K562 (cell line): ENCODE measurements at regions not wholly inside any gene's neighbourhood (a gene's known extent, or its start where the extent isn't known, plus 50 kb on each side); places are given as distances from the start of the nearest gene placed in this dataset.

ENCODE experiments used
- ATAC-seq: fragments of 200-7000 bp; cut with Tn5 transposase; 3 replicates; pipeline ENCODE4 v1.9.1; 2020; ENCODE audit warnings: moderate library complexity
- BruUV-seq: library from RNA; stranded (reverse); fragments of 400-500 nt; replicated peaks from 2 replicates; lab custom pipeline; 2021; lab: Mats Ljungman, UMichigan
- CTCF ChIA-PET: fragments of 300-600 bp; formaldehyde crosslinking; extraction: SDS; loops from one replicate; lab custom pipeline; 2021; ENCODE audit warnings: low intra/inter-chr PET ratio; lab: Yijun Ruan, JAX
- POLR2A ChIA-PET: fragments of 300-600, 350-650 bp; sonication (Branson Sonifier 250); formaldehyde crosslinking; extraction: SDS; loops from one replicate; lab custom pipeline; 2021; ENCODE audit warnings: antibody characterized with exemption, inconsistent platforms; lab: Yijun Ruan, JAX
- DNase-seq, 4 experiments: peaks; one replicate each; pipeline versions ENCODE4 v3.0.0 to v3.0.0-alpha.2; 2011 to 2018; ENCODE audit warnings: low spot score in 3 of 4, mixed read lengths in 3 of 4; ENCODE audit errors: extremely low read depth in 1 of 4
- FAIRE-seq: peaks from 2 replicates; lab custom pipeline; 2011; peaks lifted over from hg19 to GRCh38; lab: Jason Lieb, UNC
- H2AFZ ChIP-seq: 2 replicates; pipeline ENCODE4 v1.6.0; 2011; ENCODE audit warnings: low read depth, low read length, control low read depth, inconsistent platforms
- H3K27ac ChIP-seq: fragments of 200-600 bp; 3 replicates; pipeline ENCODE4 v1.8.0; 2011; ENCODE audit warnings: low read depth, mild to moderate bottlenecking, control low read depth, inconsistent platforms, low read length, moderate library complexity, mixed read lengths; ENCODE audit errors: extremely low read depth
- H3K27me3 ChIP-seq, 2 experiments: fragments of 300-600 bp in 1 of 2; 2 replicates in 1 of 2; 3 replicates in 1 of 2; pipeline versions ENCODE4 v1.6.0 to v1.8.0; 2011; ENCODE audit warnings: inconsistent platforms in 2 of 2, low read length in 2 of 2, mild to moderate bottlenecking in 1 of 2, mixed read lengths in 1 of 2, moderate library complexity in 1 of 2; ENCODE audit not compliant: control insufficient read depth in 2 of 2, insufficient read depth in 2 of 2
- H3K36me3 ChIP-seq: fragments of 300-600 bp; 3 replicates; pipeline ENCODE4 v1.8.0; 2011; ENCODE audit warnings: mild to moderate bottlenecking, low read length, inconsistent platforms; ENCODE audit not compliant: control insufficient read depth, insufficient read depth
- H3K4me1 ChIP-seq, 2 experiments: fragments of 200-600 bp in 1 of 2; replicated peaks in 1 of 2; 2 replicates in 1 of 2; 3 replicates in 1 of 2; pipeline versions ENCODE4 v1.5.1 to v1.8.0; 2011; ENCODE audit warnings: inconsistent platforms in 2 of 2, low read length in 2 of 2, mild to moderate bottlenecking in 1 of 2, mixed read lengths in 1 of 2, moderate library complexity in 1 of 2; ENCODE audit not compliant: control insufficient read depth in 2 of 2, insufficient read depth in 2 of 2
- H3K4me2 ChIP-seq: 2 replicates; pipeline ENCODE4 v1.6.1; 2011; ENCODE audit warnings: low read length, control low read depth, inconsistent platforms, mixed read lengths; ENCODE audit not compliant: insufficient read depth
- H3K4me3 ChIP-seq: fragments of 200-600 bp; sonication (generic), shearing (Covaris generic); 2 replicates; pipeline ENCODE4 v1.5.1; 2016; ENCODE audit warnings: control low read depth, inconsistent platforms
- H3K79me2 ChIP-seq: fragments of 200-600 bp; 3 replicates; pipeline ENCODE4 v1.8.0; 2011; ENCODE audit warnings: low read length, inconsistent platforms; ENCODE audit not compliant: control insufficient read depth, insufficient read depth
- H3K9ac ChIP-seq, 2 experiments: 2 replicates each; pipeline versions ENCODE4 v1.6.0 to v1.6.1; 2011; ENCODE audit warnings: low read depth in 2 of 2, low read length in 2 of 2, control low read depth in 1 of 2, inconsistent platforms in 1 of 2, mild to moderate bottlenecking in 1 of 2, mixed read lengths in 1 of 2; ENCODE audit not compliant: insufficient read depth in 1 of 2
- H3K9me1 ChIP-seq: one replicate; pipeline ENCODE4 v1.6.0; 2011; ENCODE audit warnings: inconsistent platforms, mild to moderate bottlenecking, low read length, moderate library complexity; ENCODE audit not compliant: control insufficient read depth, insufficient read depth
- H3K9me3 ChIP-seq: replicated peaks from 2 replicates; pipeline ENCODE4 v1.5.1; 2011; ENCODE audit warnings: low read depth, low read length, inconsistent platforms; ENCODE audit not compliant: control insufficient read depth, insufficient read depth
- H4K20me1 ChIP-seq: replicated peaks from 2 replicates; pipeline ENCODE4 v1.6.1; 2011; ENCODE audit warnings: low read length, inconsistent platforms, mixed read lengths; ENCODE audit not compliant: control insufficient read depth, insufficient read depth
- ASH1L ChIP-seq: fragments of 450-650 bp; IDR thresholded peaks from 2 replicates; pipeline ENCODE4 v1.6.1; 2018; ENCODE audit warnings: borderline replicate concordance, mild to moderate bottlenecking, low read depth; ENCODE audit not compliant: partially characterized antibody
- CREBBP ChIP-seq: IDR thresholded peaks from one replicate; pipeline ENCODE4 v1.6.1; 2012; ENCODE audit warnings: low read depth, mild to moderate bottlenecking, control low read depth, inconsistent platforms, low read length
- E2F1 ChIP-seq: sonication (generic); formaldehyde crosslinking; IDR thresholded peaks from 2 replicates; pipeline ENCODE4 v1.8.1; 2023; ENCODE audit warnings: mild to moderate bottlenecking, missing genetic modification reagents, moderate library complexity
- HDAC1 ChIP-seq, 2 experiments: fragments of 450-650 bp; IDR thresholded peaks; 2 replicates each; pipeline ENCODE4 v1.6.1; 2016 to 2017; ENCODE audit warnings: inconsistent platforms in 1 of 2, mild to moderate bottlenecking in 1 of 2, moderate library complexity in 1 of 2
- HMBOX1 ChIP-seq: sonication (generic); IDR thresholded peaks from 2 replicates; pipeline ENCODE4 v1.6.1; 2016
- POLR2A ChIP-seq: fragments of 450-650 bp; conservative IDR thresholded peaks from 2 replicates; pipeline ENCODE4 v1.6.1; 2016
- SNAPC5 ChIP-seq: fragments of 250-450 bp; sonication (Bioruptor Pico); IDR thresholded peaks from 2 replicates; pipeline ENCODE4 v1.8.0; 2021; ENCODE audit warnings: moderate library complexity, mild to moderate bottlenecking, inconsistent platforms
- STAG1 ChIP-seq: sonication (generic); formaldehyde crosslinking; IDR thresholded peaks from 2 replicates; pipeline ENCODE4 v1.5.0; 2020; ENCODE audit warnings: missing genetic modification reagents, borderline replicate concordance
- THRA ChIP-seq: fragments of 450-650 bp; IDR thresholded peaks from 2 replicates; pipeline ENCODE4 v1.6.1; 2017; ENCODE audit warnings: mild to moderate bottlenecking, moderate library complexity
- ZBTB5 ChIP-seq: fragments of 450-650 bp; IDR thresholded peaks from 2 replicates; pipeline ENCODE4 v1.6.1; 2017; ENCODE audit warnings: antibody characterized with exemption
- ZNF444 ChIP-seq: fragments of 250-450 bp; sonication (Bioruptor Pico); IDR thresholded peaks from 2 replicates; pipeline ENCODE4 v1.4.0; 2020; ENCODE audit warnings: mild to moderate bottlenecking, moderate library complexity
- ZNF511 ChIP-seq: sonication (generic); formaldehyde crosslinking; IDR thresholded peaks from 2 replicates; pipeline ENCODE4 v1.8.0; 2022; ENCODE audit warnings: mild to moderate bottlenecking, missing genetic modification reagents
- ZNF639 ChIP-seq, 2 experiments: fragments of 200-800 bp in 1 of 2; sonication (Bioruptor generic) in 1 of 2; sonication (generic) in 1 of 2; formaldehyde crosslinking in 1 of 2; IDR thresholded peaks in 1 of 2; conservative IDR thresholded peaks in 1 of 2; 2 replicates each; pipeline versions ENCODE4 v1.5.0 to v1.6.1; 2016 to 2020; ENCODE audit warnings: missing compliant biosample characterization in 1 of 2, missing genetic modification characterization in 1 of 2, missing genetic modification reagents in 1 of 2
- ZNF785 ChIP-seq: fragments of 250-450 bp; sonication (Bioruptor Pico); IDR thresholded peaks from 2 replicates; pipeline ENCODE4 v1.4.0; 2020; ENCODE audit warnings: mild to moderate bottlenecking
- WGBS: fragments of 100-300 bp; shearing (Covaris generic); methylation state at CpG from one replicate; pipeline ENCODE4 v1.1.6; 2016; ENCODE audit warnings: low coverage, mixed read lengths; ENCODE audit not compliant: insufficient coverage; ENCODE audit errors: missing lambda C conversion rate; 5-methylcytosine and 5-hydroxymethylcytosine counted together
- in situ Hi-C: fragments of 300-500 bp; cut with MboI; formaldehyde crosslinking; loops from 4 replicates; pipeline ENCODE4 v1.15.0; 2018; ENCODE audit warnings: inconsistent platforms, mixed read lengths
- intact Hi-C: fragments of 100-400 bp; cut with micrococcal nuclease; formaldehyde crosslinking; loops from 2 replicates; pipeline ENCODE4 v1.14.2; 2022

- H3K4me2 ChIP-seq, result no peak overlapping the region
- H3K79me2 ChIP-seq, result no peaks in the 10 kb centered on the region
- CTCF ChIA-PET, result no interaction called here
- TF ChIP-seq STAG1 (CRISPR knock-in tag) (no peak), THRA (no peak), ZNF785 (CRISPR knock-in tag) (no peak), CREBBP (no peak), HMBOX1 (no peak), ZBTB5 (no peak), ASH1L (no peak), ZNF639 (CRISPR knock-in tag; conservative IDR thresholded peaks at IDR 0.05 in 1 of 2, IDR thresholded peaks at IDR 0.05 in 1 of 2) (no peak), HDAC1 (IDR thresholded peaks at IDR 0.05) (no peak), E2F1 (CRISPR knock-in tag) (no peak), POLR2A (no peak), ZNF444 (CRISPR knock-in tag) (no peak), ZNF511 (CRISPR knock-in tag) (no peak), SNAPC5 (CRISPR knock-in tag) (no peak)
- BruUV-seq, result no TSS peak
- no peak overlapping the region for H2AFZ ChIP-seq
- 0% methylated on average over 5 of the region's 5 CpGs for WGBS
- POLR2A ChIA-PET, result no interaction called here
- no peak overlapping the region for H3K9ac ChIP-seq
- no peaks in the 10 kb centered on the region for H3K9me1 ChIP-seq
- FAIRE-seq (no peak), ATAC-seq (peak; percentile 65), DNase-seq (no peak)
- H3K4me3 ChIP-seq, result no peak overlapping the region
- H3K36me3 ChIP-seq, result no peaks in the 10 kb centered on the region
- no peaks in the 10 kb centered on the region for H4K20me1 ChIP-seq
- H3K27ac ChIP-seq, result no peak overlapping the region
- in situ Hi-C loops, result no loop called here
- no peaks in the 10 kb centered on the region for H3K9me3 ChIP-seq
- H3K27me3 ChIP-seq, result no peaks in the 10 kb centered on the region
- intact Hi-C loops, result no loop called here
- H3K4me1 ChIP-seq, result no peaks in the 10 kb centered on the region
Measured at GRCh38 chr2:67528320-67528719, 131.2 kb downstream of the ETAA1 start.
